Cardiac septum (tissue), 1 donor: ENCODE measurements at regions not wholly inside any gene's neighbourhood (a gene's known extent, or its start where the extent isn't known, plus 50 kb on each side); places are given as distances from the start of the nearest gene placed in this dataset.
A peak's percentile ranks its signal among the peaks of the same experiment; 100 is the strongest.

Experiments used
- DNase-seq: peaks from one replicate; pipeline ENCODE4 v3.0.0-alpha.2; 2020; ENCODE audit warnings: low spot score
- intact Hi-C: fragments of 100-400 bp; cut with DNase I; formaldehyde crosslinking; loops from one replicate; pipeline ENCODE4 v1.14.0; 2022
- donor health status: DM: no; HTN: no; CAD: no.

- intact Hi-C loops: no loop called here
- DNase-seq: peak; percentile 43
These were observed 273.9 kb upstream of the ZMIZ1 start for GRCh38 chr10:78794736-78795455.

DNA sequence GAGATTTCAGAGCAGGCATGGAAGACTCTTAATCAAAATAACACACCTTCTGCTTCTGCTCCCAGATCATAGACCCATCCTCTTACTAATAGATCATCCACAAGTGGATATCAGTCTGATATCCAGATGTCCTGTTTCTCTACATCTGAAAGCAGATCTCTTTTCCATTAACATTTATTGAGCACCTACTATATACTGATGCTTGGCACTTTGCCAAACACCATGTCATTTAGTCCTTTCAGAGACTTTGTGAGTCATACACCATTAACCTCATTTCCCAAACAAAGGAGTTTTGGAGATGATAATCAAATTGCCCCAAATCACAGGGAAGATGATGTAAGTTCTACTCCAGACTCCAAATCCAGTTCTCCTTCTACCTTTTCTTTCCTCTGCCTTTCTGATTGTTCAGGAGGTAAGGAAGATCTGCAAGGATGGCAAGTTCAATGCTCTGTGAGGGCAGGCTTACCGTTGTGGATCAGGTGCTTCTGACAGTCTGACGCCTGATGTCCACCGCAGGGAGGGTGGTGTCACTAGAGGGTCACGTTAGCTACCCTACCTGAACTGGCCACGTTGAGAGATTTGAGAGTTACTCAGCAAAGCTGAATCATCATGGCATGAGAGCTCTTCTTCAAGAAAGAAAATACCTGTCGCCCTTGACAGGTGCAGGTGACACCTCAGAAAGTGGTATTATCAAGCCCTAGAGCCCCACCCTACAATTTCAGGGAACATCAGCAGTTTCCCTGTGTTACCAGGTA is 269.6 kb upstream of the ZMIZ1 start:
- intact Hi-C loops: no loop called here
- DNase-seq: no peak

- DNase-seq: no peak
- intact Hi-C loops: no loop called here
These were observed 268.8 kb upstream of the ZMIZ1 start for GRCh38 chr10:78800006-78800405.

GRCh38 chr10:78800535-78801320 is 268.0 kb upstream of the ZMIZ1 start:
- intact Hi-C loops: no loop called here
- no peak for DNase-seq

DNA sequence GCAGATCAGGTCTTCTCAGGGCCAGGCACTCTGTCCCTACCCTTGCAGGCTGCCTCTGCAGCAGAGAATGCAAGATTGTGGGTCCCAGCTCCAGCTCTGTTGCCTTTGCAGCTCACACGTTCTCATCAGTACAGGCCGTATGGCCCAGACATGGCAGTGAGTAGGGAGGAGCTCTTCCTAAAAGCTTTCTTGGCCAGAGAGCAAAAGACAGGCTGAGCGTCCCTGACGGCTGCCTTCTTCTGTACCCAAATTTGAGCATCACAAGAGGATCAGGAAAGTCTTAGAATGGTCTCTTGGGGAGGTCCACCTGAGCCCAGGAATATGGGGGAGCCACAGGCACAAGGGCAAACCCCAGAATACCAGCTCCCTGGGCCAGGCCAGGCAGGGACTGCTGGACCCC is 266.3 kb upstream of the ZMIZ1 start:
- DNase-seq: no peak
- intact Hi-C loops: no loop called here

- DNase-seq: no peak
- intact Hi-C loops: no loop called here
These were observed 265.9 kb upstream of the ZMIZ1 start for GRCh38 chr10:78802866-78803265.

DNA sequence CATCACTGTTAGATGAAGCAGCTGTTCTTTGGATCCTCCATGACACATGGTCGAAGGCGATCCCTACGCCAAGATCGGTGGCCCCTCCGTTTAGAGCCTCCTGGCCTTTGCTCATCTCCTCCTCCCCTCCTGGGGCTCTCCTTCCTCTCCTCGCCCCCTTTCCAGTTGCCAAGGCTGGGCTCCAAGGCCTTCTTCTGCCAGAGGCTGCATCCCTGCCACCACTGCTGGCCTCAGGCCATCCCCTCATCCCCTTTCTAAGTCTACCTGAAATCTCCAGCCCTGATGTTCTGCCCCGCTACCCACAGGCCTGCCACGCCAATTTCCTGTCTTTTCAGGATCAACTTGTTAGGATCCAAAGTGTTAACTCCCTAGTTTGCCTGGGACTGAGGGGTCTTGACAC is 265.1 kb upstream of the ZMIZ1 start:
- intact Hi-C loops: no loop called here
- DNase-seq: no peak

- intact Hi-C loops: loop anchor here (5.0 kb wide), 1 partner anchor 168 kb away; no protein-coding TSS in a partner anchor
- peak; percentile 85 for DNase-seq
These were observed 264.2 kb upstream of the ZMIZ1 start for GRCh38 chr10:78804411-78805032.

- intact Hi-C loops: loop anchor here (5.0 kb wide), 1 partner anchor 167 kb away; no protein-coding TSS in a partner anchor
- no peak for DNase-seq
These were observed 263.6 kb upstream of the ZMIZ1 start for GRCh38 chr10:78805176-78805575.

DNA sequence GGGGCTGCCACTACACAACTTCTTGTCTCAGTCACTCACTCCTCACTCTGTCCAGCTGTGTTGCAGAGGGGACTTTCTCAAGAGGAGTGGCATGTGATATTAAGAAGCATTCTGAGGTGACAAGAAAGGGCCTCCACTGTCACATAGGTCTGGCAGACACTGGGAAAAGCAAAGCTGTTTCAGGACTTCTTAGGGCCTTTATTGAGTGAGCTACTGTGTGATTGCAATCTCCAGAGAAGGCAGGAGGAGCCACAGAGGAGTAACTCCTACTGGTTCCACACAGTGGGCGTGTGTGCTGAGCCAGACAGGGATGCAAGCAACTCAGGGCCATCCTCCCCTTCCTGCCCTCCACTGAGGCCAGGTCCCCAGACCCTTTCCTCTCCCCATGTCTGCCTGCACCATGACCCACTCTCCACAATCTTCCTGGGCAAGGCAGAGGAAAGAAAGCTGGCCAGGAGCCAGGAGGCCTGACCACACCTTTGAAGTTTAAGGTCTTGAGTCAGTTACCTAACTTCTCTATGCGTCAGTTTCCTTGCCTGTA is 262.0 kb upstream of the ZMIZ1 start:
- intact Hi-C loops: loop anchor here (5.0 kb wide), 1 partner anchor 166 kb away; no protein-coding TSS in a partner anchor

DNA sequence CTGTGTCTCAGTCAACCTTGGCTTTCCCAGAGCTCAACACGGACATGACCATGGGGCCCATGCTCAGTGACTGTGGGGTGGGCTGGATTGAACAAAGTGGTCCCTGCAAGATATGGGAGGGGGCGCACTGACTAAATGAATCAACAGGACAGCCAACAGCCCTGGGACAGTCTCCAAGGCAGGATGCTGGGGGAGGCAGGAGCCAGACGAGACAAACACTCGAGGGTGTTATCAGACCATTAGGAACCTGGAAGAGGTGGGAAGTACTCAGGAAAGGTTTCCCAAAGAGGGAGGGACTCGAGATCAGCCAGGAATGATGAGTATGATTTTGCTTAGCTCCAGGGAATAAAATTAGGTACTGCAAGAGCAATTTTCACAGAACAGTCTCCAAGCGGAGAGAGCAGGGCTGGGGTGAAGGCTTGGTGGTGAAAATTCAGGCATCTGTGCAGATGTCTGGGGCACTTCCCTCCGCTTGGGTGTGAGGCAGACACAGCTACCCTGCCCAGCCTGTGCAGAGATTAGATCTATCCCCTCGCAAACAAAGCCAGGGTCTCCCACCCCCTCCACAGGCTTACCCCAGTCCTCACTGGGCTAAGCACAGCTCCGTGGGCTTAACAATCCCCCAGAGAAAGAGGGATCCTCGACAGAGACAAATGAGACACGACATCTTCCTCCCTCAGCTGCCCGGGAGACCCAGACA is 261.1 kb upstream of the ZMIZ1 start:
- DNase-seq: no peak
- intact Hi-C loops: loop anchor here (5.0 kb wide), 1 partner anchor 165 kb away; no protein-coding TSS in a partner anchor

More for the DNA sequence above, 262.0 kb upstream of the ZMIZ1 start:
- DNase-seq: no peak

GRCh38 chr10:78808286-78808685 is 260.5 kb upstream of the ZMIZ1 start:
- DNase-seq: no peak
- intact Hi-C loops: loop anchor here (5.0 kb wide), 1 partner anchor 164 kb away; no protein-coding TSS in a partner anchor

- intact Hi-C loops: loop anchor here (5.0 kb wide), 1 partner anchor 163 kb away; no protein-coding TSS in a partner anchor
- DNase-seq: no peak
These were observed 259.9 kb upstream of the ZMIZ1 start for GRCh38 chr10:78808736-78809367.

DNA sequence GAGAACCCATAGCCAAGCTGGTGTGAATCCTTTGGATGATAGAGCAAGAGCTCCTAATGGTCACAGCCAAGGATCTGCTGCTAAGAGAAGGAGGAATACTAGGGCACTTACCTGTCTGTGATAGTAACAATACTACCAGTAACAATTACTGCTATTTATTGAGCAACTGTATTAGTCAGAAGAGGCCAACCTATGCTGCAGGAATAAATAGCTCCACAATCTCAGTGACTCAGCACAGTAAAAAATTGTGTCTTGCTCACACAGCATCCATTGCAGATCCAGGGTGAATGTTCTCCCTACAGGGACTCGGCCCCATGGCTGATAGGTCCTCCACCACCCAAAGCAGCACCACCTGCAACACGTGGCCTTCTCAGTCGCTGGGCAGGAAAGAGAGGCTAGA is 257.6 kb upstream of the ZMIZ1 start:
- peak; percentile 22 for DNase-seq
- intact Hi-C loops: no loop called here

DNA sequence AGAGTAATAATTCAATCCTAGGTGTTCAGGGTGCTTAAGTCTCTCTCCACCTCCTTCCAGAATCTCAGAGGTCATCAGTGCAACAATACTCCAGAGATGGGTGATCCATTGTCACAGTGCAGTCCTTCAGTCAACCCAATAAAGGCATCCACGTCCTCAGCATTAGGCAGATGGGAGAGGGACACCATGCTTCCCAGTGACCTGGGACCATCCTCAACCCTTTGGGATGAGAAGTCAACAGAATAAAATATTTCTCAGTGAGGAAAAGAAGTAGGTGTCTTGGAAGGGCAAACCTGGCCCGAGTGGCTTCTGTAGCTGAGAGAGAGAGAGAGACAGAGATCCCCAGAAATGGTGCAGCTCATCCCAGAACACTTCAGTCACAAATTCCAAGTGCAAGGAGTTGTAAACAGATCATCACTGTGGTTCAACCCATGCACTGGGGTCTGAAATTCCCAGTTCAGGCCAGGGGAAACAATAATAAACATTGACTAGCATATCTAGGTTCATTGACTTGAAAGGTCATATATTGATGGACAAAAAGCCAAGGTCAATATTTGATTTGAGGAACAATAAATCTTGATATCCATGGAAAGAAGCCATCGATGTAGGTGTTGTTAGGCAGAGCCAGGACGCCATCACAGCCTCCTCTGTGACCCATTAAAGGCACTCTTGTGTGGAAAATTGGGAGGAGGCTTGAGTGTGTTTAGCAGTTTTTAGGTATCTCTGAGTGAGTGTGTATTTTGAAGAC is 256.0 kb upstream of the ZMIZ1 start:
- intact Hi-C loops: no loop called here
- peak; percentile 22 for DNase-seq

DNA sequence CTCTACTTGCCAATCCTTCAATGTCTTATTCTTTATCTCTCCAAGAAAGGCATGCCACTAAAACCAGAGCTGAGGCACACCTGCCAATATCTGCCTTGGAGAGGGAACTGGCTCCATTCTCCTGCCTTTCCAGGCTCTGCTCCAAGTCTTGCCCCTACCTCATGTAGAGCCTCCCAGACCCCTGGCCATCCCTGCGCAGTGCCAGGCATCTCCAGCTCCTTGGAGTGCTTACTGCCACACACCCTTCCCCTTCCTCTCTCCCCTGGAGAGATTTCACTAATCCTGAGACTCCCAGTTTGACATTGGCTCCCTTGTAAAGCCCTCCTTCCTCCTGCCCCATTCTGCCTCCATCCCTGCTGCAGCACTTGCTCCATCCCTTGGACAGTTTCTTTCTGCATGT is 255.2 kb upstream of the ZMIZ1 start:
- intact Hi-C loops: no loop called here
- DNase-seq: peak; percentile 58

GRCh38 chr10:78813998-78814399 is 254.8 kb upstream of the ZMIZ1 start:
- DNase-seq: peak; percentile 10
- intact Hi-C loops: no loop called here

- DNase-seq: peak; percentile 63
- intact Hi-C loops: no loop called here
These were observed 254.4 kb upstream of the ZMIZ1 start for GRCh38 chr10:78814407-78814806.
